H1 (cell line): ENCODE measurements at regions not wholly inside any gene's neighbourhood (a gene's known extent, or its start where the extent isn't known, plus 50 kb on each side); places are given as distances from the start of the nearest gene placed in this dataset.

Experiments
- BACH1 ChIP-seq: IDR thresholded peaks from 2 replicates; pipeline ENCODE4 v1.6.1; 2012; ENCODE audit warnings: low read length, improper control_type of control experiment
- HDAC2 ChIP-seq, 2 experiments: fragments of 300-600 bp in 1 of 2; sonication (generic) in 1 of 2; IDR thresholded peaks; 2 replicates each; pipeline ENCODE4 v1.6.1; 2011 to 2012; ENCODE audit warnings: low read depth in 2 of 2, low read length in 2 of 2, mild to moderate bottlenecking in 2 of 2, moderate library complexity in 2 of 2, borderline replicate concordance in 1 of 2, inconsistent platforms in 1 of 2
- KDM4A ChIP-seq: IDR thresholded peaks from one replicate; pipeline ENCODE4 v1.7.1; 2012; ENCODE audit warnings: low read depth, mild to moderate bottlenecking, moderate library complexity, low read length, inconsistent platforms; ENCODE audit not compliant: severe bottlenecking

- no peak for TF ChIP-seq KDM4A
- TF ChIP-seq HDAC2 (IDR thresholded peaks at IDR 0.05; ENCODE audit: borderline replicate concordance in 1 of 2, low read depth in 2 of 2, low read length in 2 of 2), result no peak
- no peak for TF ChIP-seq BACH1
These were observed 670.2 kb downstream of the TBC1D22A start (continued) for GRCh38 chr22:47432683-47433082.
